DND-41 (cell line): ENCODE measurements at regions not wholly inside any gene's neighbourhood (a gene's known extent, or its start where the extent isn't known, plus 50 kb on each side); places are given as distances from the start of the nearest gene placed in this dataset.

Source experiments
- ATAC-seq: fragments of 200-7000 bp; cut with Tn5 transposase; 3 replicates; pipeline ENCODE4 v1.9.1; 2021; ENCODE audit warnings: low read depth; ENCODE audit not compliant: insufficient read depth
- DNase-seq: peaks from one replicate; pipeline ENCODE4 v3.0.0-alpha.2; 2020
- H2AFZ ChIP-seq: 2 replicates; pipeline ENCODE4 v1.6.0; 2012; ENCODE audit warnings: low read depth, low read length
- H3K27ac ChIP-seq: 2 replicates; pipeline ENCODE4 v1.5.1; 2012; ENCODE audit warnings: low read length, inconsistent platforms
- H3K27me3 ChIP-seq: fragments of 200-600 bp; sonication (generic); 2 replicates; pipeline ENCODE4 v1.6.0; 2012; ENCODE audit warnings: low read length, mild to moderate bottlenecking, inconsistent platforms; ENCODE audit not compliant: insufficient read depth, poor library complexity
- H3K36me3 ChIP-seq: 2 replicates; pipeline ENCODE4 v1.5.1; 2012; ENCODE audit warnings: low read length, inconsistent platforms; ENCODE audit not compliant: insufficient read depth
- H3K4me1 ChIP-seq: 2 replicates; pipeline ENCODE4 v1.5.1; 2012; ENCODE audit warnings: mild to moderate bottlenecking, low read length; ENCODE audit not compliant: insufficient read depth
- H3K4me2 ChIP-seq: 2 replicates; pipeline ENCODE4 v1.6.0; 2012; ENCODE audit warnings: mild to moderate bottlenecking, moderate library complexity, low read length, inconsistent platforms; ENCODE audit not compliant: insufficient read depth
- H3K4me3 ChIP-seq, 2 experiments: fragments of 200-600 bp in 1 of 2; shearing (Covaris generic) in 1 of 2; 2 replicates each; pipeline ENCODE4 v1.5.1; 2012 to 2016; ENCODE audit warnings: inconsistent platforms in 2 of 2, low read length in 2 of 2, mild to moderate bottlenecking in 2 of 2, low read depth in 1 of 2, moderate library complexity in 1 of 2
- H3K79me2 ChIP-seq: 2 replicates; pipeline ENCODE4 v1.6.0; 2012; ENCODE audit warnings: low read length, inconsistent platforms; ENCODE audit not compliant: insufficient read depth
- H3K9ac ChIP-seq: 2 replicates; pipeline ENCODE4 v1.6.0; 2012; ENCODE audit warnings: low read depth, mild to moderate bottlenecking, inconsistent platforms, low read length, moderate library complexity
- H3K9me3 ChIP-seq: 2 replicates; pipeline ENCODE4 v1.5.1; 2012; ENCODE audit warnings: low read length, moderate library complexity, mild to moderate bottlenecking, inconsistent platforms; ENCODE audit not compliant: insufficient read depth, severe bottlenecking
- H4K20me1 ChIP-seq: 2 replicates; pipeline ENCODE4 v1.6.0; 2012; ENCODE audit warnings: low read length; ENCODE audit not compliant: insufficient read depth
- CTCF ChIP-seq: IDR thresholded peaks from 2 replicates; pipeline ENCODE4 v1.5.1; 2012; ENCODE audit warnings: borderline replicate concordance, low read length, moderate library complexity, mild to moderate bottlenecking; ENCODE audit not compliant: poor library complexity, severe bottlenecking; ENCODE audit errors: extremely low read depth
- EZH2 ChIP-seq: IDR thresholded peaks from 3 replicates; pipeline ENCODE4 v1.6.1; 2012; ENCODE audit warnings: borderline replicate concordance, low read depth, mild to moderate bottlenecking, moderate library complexity, low read length, inconsistent platforms; ENCODE audit not compliant: severe bottlenecking

DNA sequence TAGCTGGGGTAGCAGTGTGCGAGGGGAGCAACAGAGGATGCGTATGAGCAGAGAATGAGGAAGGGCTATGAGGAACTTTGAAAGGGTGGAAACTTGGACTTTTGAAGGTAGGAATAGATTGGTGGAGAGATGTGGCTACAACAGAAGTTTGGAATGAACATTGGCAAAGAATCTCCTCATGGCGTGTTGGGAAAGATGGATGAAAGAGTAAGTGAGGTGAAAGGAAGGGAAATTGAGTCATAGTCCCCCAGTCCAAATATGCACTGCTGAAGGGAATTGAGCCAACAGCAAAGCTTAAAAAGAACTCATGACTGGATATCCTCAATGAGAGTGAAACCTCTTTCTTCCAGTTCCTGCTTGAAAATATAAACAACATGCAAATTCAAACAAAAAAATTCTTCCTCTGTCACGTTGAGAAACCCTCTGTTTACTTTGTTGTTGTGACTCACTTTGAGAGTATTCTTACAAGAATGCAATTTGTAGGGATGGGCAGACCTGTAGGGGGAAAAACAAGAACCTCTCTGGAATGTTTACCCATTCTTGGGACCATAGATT lies 313.2 kb upstream of the KCNJ16 start:
- H3K27ac ChIP-seq = no peak overlapping the region
- DNase-seq = no peak
- no peak overlapping the region for H2AFZ ChIP-seq

DNA sequence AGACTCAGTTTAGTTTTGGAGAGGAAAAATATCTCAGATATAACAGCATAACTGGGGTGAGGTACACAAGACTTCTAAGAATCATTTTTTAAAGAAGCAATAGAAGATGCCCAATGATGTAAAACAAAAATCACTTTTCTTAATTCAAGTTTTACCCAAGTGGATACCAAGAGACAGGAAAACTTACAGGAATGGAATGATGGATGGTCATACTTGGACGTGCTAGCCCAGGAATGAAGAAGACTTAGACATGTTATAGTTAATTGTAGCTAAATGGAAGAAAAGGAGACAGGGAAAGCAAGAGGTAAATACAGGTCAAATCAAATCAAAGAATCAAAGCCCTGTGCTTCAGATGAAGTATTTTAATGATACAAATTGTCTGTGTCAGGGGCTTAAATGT lies 312.7 kb upstream of the KCNJ16 start:
- no peaks in the 10 kb centered on the region for H3K79me2 ChIP-seq
- H3K27me3 ChIP-seq = no peaks in the 10 kb centered on the region
- H3K9me3 ChIP-seq = no peaks in the 10 kb centered on the region
- no peak overlapping the region for H3K27ac ChIP-seq
- no peak overlapping the region for H3K9ac ChIP-seq
- no peaks in the 10 kb centered on the region for H4K20me1 ChIP-seq
- no peak overlapping the region for H3K4me2 ChIP-seq
- H3K36me3 ChIP-seq = no peaks in the 10 kb centered on the region
- TF ChIP-seq CTCF (no peak), EZH2 (no peak)
- ATAC-seq (no peak), DNase-seq (no peak)
- no peak overlapping the region for H3K4me3 ChIP-seq
- H2AFZ ChIP-seq = no peak overlapping the region
- no peaks in the 10 kb centered on the region for H3K4me1 ChIP-seq

More for the DNA sequence above, 313.2 kb upstream of the KCNJ16 start:
- Histone ChIP-seq H3K9me3 (no peaks in the 10 kb centered on the region), H3K9ac (no peak overlapping the region), H3K4me3 (no peak overlapping the region), H3K36me3 (no peaks in the 10 kb centered on the region), H3K4me2 (no peak overlapping the region), H3K79me2 (no peaks in the 10 kb centered on the region), H4K20me1 (no peaks in the 10 kb centered on the region), H3K4me1 (no peaks in the 10 kb centered on the region), H3K27me3 (no peaks in the 10 kb centered on the region)
- no peak for ATAC-seq
- TF ChIP-seq CTCF (no peak), EZH2 (no peak)

GRCh38 chr17:69762766-69763165 lies 312.3 kb upstream of the KCNJ16 start:
- ATAC-seq (no peak), DNase-seq (no peak)
- Histone ChIP-seq H3K79me2 (no peaks in the 10 kb centered on the region), H3K4me2 (no peak overlapping the region), H3K27me3 (no peaks in the 10 kb centered on the region), H3K9ac (no peak overlapping the region), H3K4me3 (no peak overlapping the region), H2AFZ (no peak overlapping the region), H3K9me3 (no peaks in the 10 kb centered on the region), H3K36me3 (no peaks in the 10 kb centered on the region), H4K20me1 (no peaks in the 10 kb centered on the region), H3K27ac (no peak overlapping the region), H3K4me1 (no peaks in the 10 kb centered on the region)
- TF ChIP-seq EZH2 (no peak), CTCF (no peak)

DNA sequence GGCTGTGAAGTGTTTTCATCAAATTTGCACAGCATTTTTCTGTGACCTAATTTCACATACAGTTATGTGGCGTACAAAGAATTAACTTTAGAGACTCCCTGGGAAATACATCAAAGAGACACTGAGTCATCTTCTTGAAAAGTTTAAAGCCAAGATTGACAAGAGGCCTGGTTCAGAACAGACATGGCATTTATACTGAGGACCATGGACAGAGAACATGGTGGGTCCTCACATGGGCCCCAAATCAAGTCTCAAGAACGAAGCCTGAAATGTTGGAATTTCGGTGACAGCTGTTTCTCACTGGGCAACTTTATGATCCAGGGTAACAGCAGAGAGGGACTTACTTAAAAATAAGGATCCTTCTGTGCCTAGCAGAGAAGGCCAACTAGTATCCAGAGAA lies 311.5 kb upstream of the KCNJ16 start:
- DNase-seq = no peak
- Histone ChIP-seq H3K9me3 (no peaks in the 10 kb centered on the region), H3K4me2 (no peak overlapping the region), H3K4me3 (no peak overlapping the region), H3K27ac (no peak overlapping the region), H3K4me1 (no peaks in the 10 kb centered on the region), H3K36me3 (no peaks in the 10 kb centered on the region), H2AFZ (no peak overlapping the region), H4K20me1 (no peaks in the 10 kb centered on the region), H3K79me2 (no peaks in the 10 kb centered on the region), H3K27me3 (no peaks in the 10 kb centered on the region), H3K9ac (no peak overlapping the region)
- no peak for ATAC-seq
- no peak for TF ChIP-seq EZH2
- TF ChIP-seq CTCF = no peak
